WTC11 (cell line): ENCODE measurements at regions not wholly inside any gene's neighbourhood (a gene's known extent, or its start where the extent isn't known, plus 50 kb on each side); places are given as distances from the start of the nearest gene placed in this dataset.

Experiments used
- ATAC-seq: fragments of 200-7000 bp; cut with Tn5 transposase; 2 replicates; pipeline ENCODE4 v1.10.0; 2021; ENCODE audit warnings: mild to moderate bottlenecking, moderate library complexity
- CTCF ChIA-PET: fragments of 300-600 bp; sonication (Branson Sonifier 250); formaldehyde crosslinking; loops from one replicate; lab custom pipeline; 2021; ENCODE audit warnings: antibody characterized with exemption; lab: Charles Lee
- POLR2A ChIA-PET: fragments of 350-600 bp; sonication (Branson Sonifier 250); formaldehyde crosslinking; loops from one replicate; lab custom pipeline; 2021; ENCODE audit warnings: antibody characterized with exemption; lab: Charles Lee
- DNase-seq: peaks from one replicate; pipeline ENCODE4 v3.0.0; 2021; ENCODE audit warnings: low spot score
- H3K27ac Mint-ChIP-seq: 2 replicates; pipeline ENCODE4 v1.8.0; 2021; ENCODE audit warnings: mixed read lengths
- H3K27me3 Mint-ChIP-seq: 2 replicates; pipeline ENCODE4 v1.8.0; 2021; ENCODE audit warnings: low read depth, mild to moderate bottlenecking, moderate library complexity, mixed read lengths
- H3K36me3 Mint-ChIP-seq: 2 replicates; pipeline ENCODE4 v1.8.0; 2021; ENCODE audit warnings: mixed read lengths
- H3K4me1 Mint-ChIP-seq: 2 replicates; pipeline ENCODE4 v1.8.0; 2022; ENCODE audit warnings: mixed read lengths
- H3K4me3 Mint-ChIP-seq: 2 replicates; pipeline ENCODE4 v1.8.0; 2021; ENCODE audit warnings: mild to moderate bottlenecking, moderate library complexity, mixed read lengths
- H3K9me3 Mint-ChIP-seq: 2 replicates; pipeline ENCODE4 v1.8.0; 2021; ENCODE audit warnings: mixed read lengths
- MXD4 ChIP-seq: fragments of 250-450 bp; sonication (Bioruptor Pico); IDR thresholded peaks from 2 replicates; pipeline ENCODE4 v1.8.0; 2021; ENCODE audit warnings: mild to moderate bottlenecking, moderate library complexity, borderline replicate concordance
- MYBL2 ChIP-seq: sonication (generic); formaldehyde crosslinking; IDR thresholded peaks from 2 replicates; pipeline ENCODE4 v1.8.1; 2023; ENCODE audit warnings: mild to moderate bottlenecking, moderate library complexity, missing genetic modification reagents
- RORB ChIP-seq: fragments of 250-450 bp; sonication (Bioruptor Pico); IDR thresholded peaks from 2 replicates; pipeline ENCODE4 v1.9.0; 2021; ENCODE audit warnings: mild to moderate bottlenecking
- STAT6 ChIP-seq: sonication (generic); formaldehyde crosslinking; conservative IDR thresholded peaks from 2 replicates; pipeline ENCODE4 v1.8.1; 2023; ENCODE audit warnings: mild to moderate bottlenecking, low read depth, missing genetic modification reagents, moderate library complexity
- ZNF512 ChIP-seq: sonication (generic); formaldehyde crosslinking; IDR thresholded peaks from 2 replicates; pipeline ENCODE4 v1.8.1; 2022; ENCODE audit warnings: missing genetic modification reagents, borderline replicate concordance
- TF ChIP-seq, protein P1 (sequence below): fragments of 250-450 bp; sonication (Bioruptor Pico); IDR thresholded peaks from 2 replicates; pipeline ENCODE4 v1.9.0; 2021; ENCODE audit warnings: mild to moderate bottlenecking
- TF ChIP-seq, protein P2 (sequence below): fragments of 250-450 bp; sonication (Bioruptor Pico); conservative IDR thresholded peaks from 2 replicates; pipeline ENCODE4 v1.9.0; 2021; ENCODE audit warnings: mild to moderate bottlenecking
- TF ChIP-seq, protein P3 (sequence below): sonication (generic); formaldehyde crosslinking; IDR thresholded peaks from 2 replicates; pipeline ENCODE4 v1.8.1; 2022; ENCODE audit warnings: low read depth, missing genetic modification reagents, borderline replicate concordance
- TF ChIP-seq, protein P4 (sequence below): sonication (generic); formaldehyde crosslinking; IDR thresholded peaks from 2 replicates; pipeline ENCODE4 v1.8.1; 2023; ENCODE audit warnings: mild to moderate bottlenecking, missing genetic modification reagents
- TF ChIP-seq, protein P5 (sequence below): sonication (generic); formaldehyde crosslinking; IDR thresholded peaks from 2 replicates; pipeline ENCODE4 v1.8.0; 2022; ENCODE audit warnings: mild to moderate bottlenecking, missing genetic modification reagents
- TF ChIP-seq, protein P6 (sequence below): sonication (generic); formaldehyde crosslinking; IDR thresholded peaks from 2 replicates; pipeline ENCODE4 v1.8.1; 2023; ENCODE audit warnings: mild to moderate bottlenecking, moderate library complexity, missing genetic modification reagents

DNA sequence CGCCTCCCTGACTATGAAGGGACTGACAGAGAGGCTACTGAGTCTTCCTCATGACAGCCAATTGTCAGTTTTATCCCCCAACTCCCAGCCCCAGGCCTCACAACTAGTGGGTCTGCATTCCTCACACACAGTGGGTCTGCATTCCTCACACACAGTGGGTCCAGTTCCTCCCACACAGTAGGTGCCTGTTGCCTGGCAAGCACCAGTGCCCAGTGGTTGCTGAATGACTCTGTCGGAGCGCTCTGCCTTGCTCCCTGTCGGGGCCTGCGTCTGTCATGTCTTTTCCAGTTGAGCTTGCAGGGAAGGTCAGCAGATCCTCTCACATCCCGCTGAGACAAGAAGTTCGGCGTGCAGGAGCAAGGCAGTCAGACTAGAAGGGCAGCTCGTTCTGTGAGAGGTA, 590.0 kb upstream of the MKI67 start (continued):
- TF ChIP-seq, protein P1, sequence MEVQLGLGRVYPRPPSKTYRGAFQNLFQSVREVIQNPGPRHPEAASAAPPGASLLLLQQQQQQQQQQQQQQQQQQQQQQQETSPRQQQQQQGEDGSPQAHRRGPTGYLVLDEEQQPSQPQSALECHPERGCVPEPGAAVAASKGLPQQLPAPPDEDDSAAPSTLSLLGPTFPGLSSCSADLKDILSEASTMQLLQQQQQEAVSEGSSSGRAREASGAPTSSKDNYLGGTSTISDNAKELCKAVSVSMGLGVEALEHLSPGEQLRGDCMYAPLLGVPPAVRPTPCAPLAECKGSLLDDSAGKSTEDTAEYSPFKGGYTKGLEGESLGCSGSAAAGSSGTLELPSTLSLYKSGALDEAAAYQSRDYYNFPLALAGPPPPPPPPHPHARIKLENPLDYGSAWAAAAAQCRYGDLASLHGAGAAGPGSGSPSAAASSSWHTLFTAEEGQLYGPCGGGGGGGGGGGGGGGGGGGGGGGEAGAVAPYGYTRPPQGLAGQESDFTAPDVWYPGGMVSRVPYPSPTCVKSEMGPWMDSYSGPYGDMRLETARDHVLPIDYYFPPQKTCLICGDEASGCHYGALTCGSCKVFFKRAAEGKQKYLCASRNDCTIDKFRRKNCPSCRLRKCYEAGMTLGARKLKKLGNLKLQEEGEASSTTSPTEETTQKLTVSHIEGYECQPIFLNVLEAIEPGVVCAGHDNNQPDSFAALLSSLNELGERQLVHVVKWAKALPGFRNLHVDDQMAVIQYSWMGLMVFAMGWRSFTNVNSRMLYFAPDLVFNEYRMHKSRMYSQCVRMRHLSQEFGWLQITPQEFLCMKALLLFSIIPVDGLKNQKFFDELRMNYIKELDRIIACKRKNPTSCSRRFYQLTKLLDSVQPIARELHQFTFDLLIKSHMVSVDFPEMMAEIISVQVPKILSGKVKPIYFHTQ (CRISPR knock-in tag), result no peak

DNA sequence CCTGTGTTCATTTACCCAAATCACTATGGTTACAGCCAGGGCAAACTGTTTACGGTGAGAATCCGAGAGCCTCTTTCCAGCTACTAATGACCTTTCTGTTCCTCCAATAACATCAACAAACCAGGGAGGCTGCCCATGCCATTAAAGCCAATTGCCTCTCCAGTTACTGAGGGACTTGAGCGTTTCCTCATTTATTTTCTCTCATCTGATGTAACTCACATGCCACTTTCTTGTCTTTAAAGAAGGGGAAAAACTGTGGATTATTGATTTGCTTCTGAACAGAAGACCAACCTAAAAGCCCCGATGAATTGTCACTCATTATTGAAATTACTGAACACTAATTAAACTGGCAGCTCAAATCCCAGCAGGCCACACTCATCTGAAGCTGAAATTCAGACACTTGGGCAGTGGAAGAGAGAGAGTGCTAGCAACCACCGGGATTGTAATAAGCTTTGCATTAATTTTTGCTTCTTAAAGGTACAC, 595.8 kb upstream of the MKI67 start:
- no peak for ATAC-seq
- TF ChIP-seq ZNF512 (CRISPR knock-in tag) (no peak), MYBL2 (CRISPR knock-in tag) (no peak)
- TF ChIP-seq, protein P2, sequence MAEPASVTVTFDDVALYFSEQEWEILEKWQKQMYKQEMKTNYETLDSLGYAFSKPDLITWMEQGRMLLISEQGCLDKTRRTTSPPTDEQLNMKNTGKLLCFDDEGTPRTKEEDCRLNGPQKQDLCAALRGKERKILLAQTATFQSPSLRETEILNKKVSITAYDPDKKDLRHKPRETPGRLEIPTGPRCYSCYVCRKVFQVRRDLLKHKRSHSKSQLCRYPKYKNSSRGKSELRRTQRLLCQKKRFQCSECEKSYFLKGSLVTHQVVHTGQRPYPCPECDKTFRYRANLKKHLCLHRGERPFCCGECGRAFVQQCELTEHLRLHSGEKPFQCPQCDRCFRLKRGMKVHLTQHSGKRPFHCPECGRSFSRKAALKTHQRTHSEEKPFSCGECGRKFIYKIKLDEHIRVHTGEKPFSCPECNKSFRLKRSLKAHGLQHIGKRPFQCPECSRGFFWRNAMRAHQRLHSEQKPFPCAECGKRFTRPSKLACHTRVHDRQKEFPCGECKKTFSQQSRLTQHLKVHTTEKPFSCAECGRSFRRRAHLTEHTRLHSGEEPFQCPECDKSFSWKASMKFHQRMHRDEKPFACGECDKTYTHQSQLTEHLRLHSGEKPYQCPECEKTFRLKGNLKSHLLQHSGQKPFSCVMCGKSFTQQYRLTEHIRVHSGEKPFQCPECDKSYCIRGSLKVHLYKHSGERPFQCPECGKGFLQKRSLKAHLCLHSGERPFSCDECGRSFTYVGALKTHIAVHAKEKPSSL, result no peak
- TF ChIP-seq, all 79 proteins: peak for 0
- no peaks in the 10 kb centered on the region for H3K36me3 Mint-ChIP-seq
- peaks cover 6% of the 10 kb centered on the region; the same call in 1 of the 2 replicates for H3K9me3 Mint-ChIP-seq
- H3K27me3 Mint-ChIP-seq, result no peaks in the 10 kb centered on the region; the same call in 1 of the 2 replicates
- H3K27ac Mint-ChIP-seq, result no peak overlapping the region
- DNase-seq, result no peak
- peaks cover 6% of the 10 kb centered on the region for H3K4me1 Mint-ChIP-seq
- CTCF ChIA-PET, result no interaction called here
- no peak overlapping the region for H3K4me3 Mint-ChIP-seq
- POLR2A ChIA-PET, result no interaction called here

DNA sequence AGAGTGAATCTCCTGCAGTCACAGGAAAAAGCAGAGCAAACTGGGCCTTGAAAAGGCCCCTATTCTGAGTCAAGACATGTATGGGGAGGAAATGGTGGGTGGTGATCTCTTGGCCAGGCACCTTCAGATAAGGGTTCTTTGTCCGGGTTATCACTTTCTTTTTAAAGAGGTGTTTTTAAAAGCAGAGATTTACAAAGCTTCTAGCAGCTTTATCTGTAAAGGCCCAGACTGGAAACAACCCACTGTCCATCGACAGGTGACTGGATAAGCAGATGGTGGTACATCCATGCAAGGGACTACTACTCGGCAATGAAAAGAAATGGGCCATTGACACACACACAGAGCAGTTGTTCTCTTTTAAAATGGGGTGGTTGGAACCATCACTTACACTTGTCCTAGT, 596.7 kb upstream of the MKI67 start:
- H3K4me1 Mint-ChIP-seq, result peaks cover 12% of the 10 kb centered on the region
- TF ChIP-seq, protein P3, sequence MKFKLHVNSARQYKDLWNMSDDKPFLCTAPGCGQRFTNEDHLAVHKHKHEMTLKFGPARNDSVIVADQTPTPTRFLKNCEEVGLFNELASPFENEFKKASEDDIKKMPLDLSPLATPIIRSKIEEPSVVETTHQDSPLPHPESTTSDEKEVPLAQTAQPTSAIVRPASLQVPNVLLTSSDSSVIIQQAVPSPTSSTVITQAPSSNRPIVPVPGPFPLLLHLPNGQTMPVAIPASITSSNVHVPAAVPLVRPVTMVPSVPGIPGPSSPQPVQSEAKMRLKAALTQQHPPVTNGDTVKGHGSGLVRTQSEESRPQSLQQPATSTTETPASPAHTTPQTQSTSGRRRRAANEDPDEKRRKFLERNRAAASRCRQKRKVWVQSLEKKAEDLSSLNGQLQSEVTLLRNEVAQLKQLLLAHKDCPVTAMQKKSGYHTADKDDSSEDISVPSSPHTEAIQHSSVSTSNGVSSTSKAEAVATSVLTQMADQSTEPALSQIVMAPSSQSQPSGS (CRISPR knock-in tag), result no peak
- TF ChIP-seq, protein P4, sequence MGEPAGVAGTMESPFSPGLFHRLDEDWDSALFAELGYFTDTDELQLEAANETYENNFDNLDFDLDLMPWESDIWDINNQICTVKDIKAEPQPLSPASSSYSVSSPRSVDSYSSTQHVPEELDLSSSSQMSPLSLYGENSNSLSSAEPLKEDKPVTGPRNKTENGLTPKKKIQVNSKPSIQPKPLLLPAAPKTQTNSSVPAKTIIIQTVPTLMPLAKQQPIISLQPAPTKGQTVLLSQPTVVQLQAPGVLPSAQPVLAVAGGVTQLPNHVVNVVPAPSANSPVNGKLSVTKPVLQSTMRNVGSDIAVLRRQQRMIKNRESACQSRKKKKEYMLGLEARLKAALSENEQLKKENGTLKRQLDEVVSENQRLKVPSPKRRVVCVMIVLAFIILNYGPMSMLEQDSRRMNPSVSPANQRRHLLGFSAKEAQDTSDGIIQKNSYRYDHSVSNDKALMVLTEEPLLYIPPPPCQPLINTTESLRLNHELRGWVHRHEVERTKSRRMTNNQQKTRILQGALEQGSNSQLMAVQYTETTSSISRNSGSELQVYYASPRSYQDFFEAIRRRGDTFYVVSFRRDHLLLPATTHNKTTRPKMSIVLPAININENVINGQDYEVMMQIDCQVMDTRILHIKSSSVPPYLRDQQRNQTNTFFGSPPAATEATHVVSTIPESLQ (CRISPR knock-in tag), result no peak
- TF ChIP-seq MXD4 (CRISPR knock-in tag) (no peak), STAT6 (CRISPR knock-in tag) (no peak), RORB (CRISPR knock-in tag) (no peak)
- TF ChIP-seq, protein P5, sequence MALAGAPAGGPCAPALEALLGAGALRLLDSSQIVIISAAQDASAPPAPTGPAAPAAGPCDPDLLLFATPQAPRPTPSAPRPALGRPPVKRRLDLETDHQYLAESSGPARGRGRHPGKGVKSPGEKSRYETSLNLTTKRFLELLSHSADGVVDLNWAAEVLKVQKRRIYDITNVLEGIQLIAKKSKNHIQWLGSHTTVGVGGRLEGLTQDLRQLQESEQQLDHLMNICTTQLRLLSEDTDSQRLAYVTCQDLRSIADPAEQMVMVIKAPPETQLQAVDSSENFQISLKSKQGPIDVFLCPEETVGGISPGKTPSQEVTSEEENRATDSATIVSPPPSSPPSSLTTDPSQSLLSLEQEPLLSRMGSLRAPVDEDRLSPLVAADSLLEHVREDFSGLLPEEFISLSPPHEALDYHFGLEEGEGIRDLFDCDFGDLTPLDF, result no peak
- TF ChIP-seq, protein P6, sequence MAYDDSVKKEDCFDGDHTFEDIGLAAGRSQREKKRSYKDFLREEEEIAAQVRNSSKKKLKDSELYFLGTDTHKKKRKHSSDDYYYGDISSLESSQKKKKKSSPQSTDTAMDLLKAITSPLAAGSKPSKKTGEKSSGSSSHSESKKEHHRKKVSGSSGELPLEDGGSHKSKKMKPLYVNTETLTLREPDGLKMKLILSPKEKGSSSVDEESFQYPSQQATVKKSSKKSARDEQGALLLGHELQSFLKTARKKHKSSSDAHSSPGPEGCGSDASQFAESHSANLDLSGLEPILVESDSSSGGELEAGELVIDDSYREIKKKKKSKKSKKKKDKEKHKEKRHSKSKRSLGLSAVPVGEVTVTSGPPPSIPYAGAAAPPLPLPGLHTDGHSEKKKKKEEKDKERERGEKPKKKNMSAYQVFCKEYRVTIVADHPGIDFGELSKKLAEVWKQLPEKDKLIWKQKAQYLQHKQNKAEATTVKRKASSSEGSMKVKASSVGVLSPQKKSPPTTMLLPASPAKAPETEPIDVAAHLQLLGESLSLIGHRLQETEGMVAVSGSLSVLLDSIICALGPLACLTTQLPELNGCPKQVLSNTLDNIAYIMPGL (CRISPR knock-in tag), result no peak

More for the DNA sequence above, 596.7 kb upstream of the MKI67 start:
- DNase-seq (no peak), ATAC-seq (no peak)
- ChIA-PET POLR2A (interaction anchor here (0.6 kb wide), 1 partner anchor 27 kb away, joined by 3 read pairs; no protein-coding TSS in a partner anchor), CTCF (interaction anchor here (1.8 kb wide), 1 partner anchor 8 kb away, joined by 4 read pairs; no protein-coding TSS in a partner anchor)
- Mint-ChIP-seq H3K36me3 (no peaks in the 10 kb centered on the region), H3K9me3 (no peaks in the 10 kb centered on the region), H3K27me3 (no peaks in the 10 kb centered on the region; the same call in 1 of the 2 replicates), H3K4me3 (no peak overlapping the region), H3K27ac (no peak overlapping the region)
